GM13976 (cell line): ENCODE measurements at regions not wholly inside any gene's neighbourhood (a gene's known extent, or its start where the extent isn't known, plus 50 kb on each side); places are given as distances from the start of the nearest gene placed in this dataset.

Experiments
- DNase-seq: peaks from one replicate; pipeline ENCODE4 v3.0.0; 2012; ENCODE audit warnings: low spot score
- in situ Hi-C: fragments of 300-500 bp; cut with MboI; formaldehyde crosslinking; loops from one replicate; pipeline ENCODE4 v1.12.0; 2022; ENCODE audit warnings: low sequenced_read_pairs, mixed read lengths, inconsistent platforms; ENCODE audit not compliant: unreplicated experiment
- TF ChIP-seq, protein P1 (sequence below): IDR thresholded peaks from 2 replicates; pipeline ENCODE4 v1.5.1; 2012; ENCODE audit warnings: borderline replicate concordance, mild to moderate bottlenecking; ENCODE audit not compliant: insufficient read depth; ENCODE audit errors: extremely low read depth, missing control alignments, control extremely low read depth

DNA sequence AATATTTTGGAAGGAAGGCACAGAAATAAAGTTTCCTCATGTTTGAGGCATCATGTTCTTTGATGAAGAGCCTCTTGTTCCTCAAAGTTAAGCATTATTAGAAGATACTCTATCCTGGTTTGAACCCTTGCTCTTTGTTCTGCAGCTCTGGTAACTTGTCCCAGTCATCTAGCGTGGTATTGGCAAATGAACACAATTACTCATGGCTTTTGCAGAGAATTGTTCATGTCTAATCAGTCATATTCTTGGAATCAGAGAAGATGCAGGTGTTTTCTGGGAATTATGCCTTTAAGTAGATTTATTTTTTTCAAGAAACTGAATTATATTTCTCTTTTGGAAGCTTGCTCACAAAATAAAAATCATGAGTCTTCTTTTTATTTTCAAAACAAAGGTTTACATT lies 52.9 kb upstream of the HPGDS start:
- TF ChIP-seq, protein P1, sequence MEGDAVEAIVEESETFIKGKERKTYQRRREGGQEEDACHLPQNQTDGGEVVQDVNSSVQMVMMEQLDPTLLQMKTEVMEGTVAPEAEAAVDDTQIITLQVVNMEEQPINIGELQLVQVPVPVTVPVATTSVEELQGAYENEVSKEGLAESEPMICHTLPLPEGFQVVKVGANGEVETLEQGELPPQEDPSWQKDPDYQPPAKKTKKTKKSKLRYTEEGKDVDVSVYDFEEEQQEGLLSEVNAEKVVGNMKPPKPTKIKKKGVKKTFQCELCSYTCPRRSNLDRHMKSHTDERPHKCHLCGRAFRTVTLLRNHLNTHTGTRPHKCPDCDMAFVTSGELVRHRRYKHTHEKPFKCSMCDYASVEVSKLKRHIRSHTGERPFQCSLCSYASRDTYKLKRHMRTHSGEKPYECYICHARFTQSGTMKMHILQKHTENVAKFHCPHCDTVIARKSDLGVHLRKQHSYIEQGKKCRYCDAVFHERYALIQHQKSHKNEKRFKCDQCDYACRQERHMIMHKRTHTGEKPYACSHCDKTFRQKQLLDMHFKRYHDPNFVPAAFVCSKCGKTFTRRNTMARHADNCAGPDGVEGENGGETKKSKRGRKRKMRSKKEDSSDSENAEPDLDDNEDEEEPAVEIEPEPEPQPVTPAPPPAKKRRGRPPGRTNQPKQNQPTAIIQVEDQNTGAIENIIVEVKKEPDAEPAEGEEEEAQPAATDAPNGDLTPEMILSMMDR = no peak
- in situ Hi-C loops = loop anchor here (10.0 kb wide), 1 partner anchor 91 kb away; no protein-coding TSS in a partner anchor
- no peak for DNase-seq

DNA sequence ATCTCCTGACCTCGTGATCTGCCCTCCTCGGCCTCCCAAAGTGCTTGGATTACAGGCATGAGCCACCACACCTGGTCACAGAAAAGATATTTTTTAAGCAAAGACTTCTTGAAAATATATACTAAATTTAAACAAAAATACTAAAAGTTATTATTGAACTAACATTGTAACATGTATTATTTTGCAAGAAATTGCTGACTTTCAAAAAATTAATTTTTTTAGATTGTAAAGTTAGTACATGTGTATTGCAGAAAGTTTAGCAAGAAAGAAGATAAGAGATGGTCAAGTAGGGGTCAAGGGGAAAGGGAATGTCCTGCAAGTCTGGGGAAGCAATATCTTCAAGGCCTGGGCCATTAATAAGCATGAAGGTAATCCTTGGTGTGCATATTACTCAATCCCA lies 54.3 kb upstream of the HPGDS start:
- in situ Hi-C loops = loop anchor here (10.0 kb wide), 1 partner anchor 92 kb away; no protein-coding TSS in a partner anchor
- DNase-seq = no peak
- TF ChIP-seq, protein P1 = no peak

DNA sequence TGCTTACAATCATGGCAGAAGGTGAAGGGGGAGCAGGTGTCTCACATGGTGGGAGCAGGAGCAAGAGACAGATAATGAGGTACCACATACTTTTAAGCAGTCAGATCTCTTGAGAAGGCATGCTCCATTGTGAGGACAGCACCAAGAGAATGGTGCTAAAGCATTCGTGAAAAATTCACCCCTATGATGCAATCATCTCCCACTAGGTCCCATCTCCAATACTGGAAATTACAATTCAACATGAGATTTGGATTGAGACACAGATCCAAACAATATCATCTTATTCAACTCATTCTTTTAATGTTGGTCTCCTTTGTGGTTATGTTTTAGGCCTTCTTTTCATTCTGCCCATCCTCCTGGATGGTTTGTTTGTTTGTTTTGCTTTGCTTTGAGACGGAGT lies 54.1 kb upstream of the PDLIM5 start:
- TF ChIP-seq, protein P1 = no peak
- no peak for DNase-seq
- in situ Hi-C loops = loop anchor here (10.0 kb wide), 1 partner anchor 93 kb away; no protein-coding TSS in a partner anchor

DNA sequence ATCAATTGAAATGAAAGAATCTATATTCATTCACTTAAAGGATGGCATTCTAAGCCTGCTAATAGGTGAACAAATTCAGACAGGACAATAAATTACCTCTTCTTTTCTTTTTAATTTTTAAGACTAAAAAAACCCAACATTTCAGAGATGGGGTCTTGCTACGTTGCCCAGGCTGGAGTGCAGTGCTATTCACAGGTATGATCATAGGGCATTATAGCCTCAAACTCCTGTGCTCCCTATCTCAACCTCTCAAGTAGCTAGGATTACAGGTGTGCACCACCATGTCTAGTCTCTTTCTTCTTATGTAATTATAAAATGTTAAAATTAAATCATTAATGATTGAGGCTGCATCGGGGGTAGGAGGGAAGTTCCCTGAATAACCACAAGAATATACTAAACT lies 52.5 kb upstream of the PDLIM5 start:
- no peak for DNase-seq
- in situ Hi-C loops = loop anchor here (10.0 kb wide), 1 partner anchor 94 kb away; no protein-coding TSS in a partner anchor
- TF ChIP-seq, protein P1 = no peak

DNA sequence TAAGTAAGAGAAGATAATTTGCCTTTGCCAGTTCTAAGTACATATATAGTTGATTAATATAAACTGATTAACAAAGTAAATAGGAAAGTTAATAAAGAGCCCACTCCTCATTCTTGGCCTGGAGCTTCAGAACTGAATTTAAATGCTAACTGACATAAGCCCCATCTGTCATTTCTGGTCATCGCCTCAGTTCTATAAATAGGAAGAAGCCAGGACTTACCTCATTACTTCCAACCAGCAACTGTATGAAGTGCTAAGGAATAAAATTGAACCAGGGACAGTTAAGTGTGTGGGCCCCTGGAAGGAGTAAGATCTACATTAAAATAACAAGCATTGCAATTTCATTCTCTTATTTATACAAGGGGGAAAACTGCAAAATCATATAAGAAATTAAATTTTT lies 52.0 kb upstream of the PDLIM5 start:
- no peak for DNase-seq
- in situ Hi-C loops = loop anchor here (10.0 kb wide), 1 partner anchor 95 kb away; no protein-coding TSS in a partner anchor
- TF ChIP-seq, protein P1 = no peak

DNA sequence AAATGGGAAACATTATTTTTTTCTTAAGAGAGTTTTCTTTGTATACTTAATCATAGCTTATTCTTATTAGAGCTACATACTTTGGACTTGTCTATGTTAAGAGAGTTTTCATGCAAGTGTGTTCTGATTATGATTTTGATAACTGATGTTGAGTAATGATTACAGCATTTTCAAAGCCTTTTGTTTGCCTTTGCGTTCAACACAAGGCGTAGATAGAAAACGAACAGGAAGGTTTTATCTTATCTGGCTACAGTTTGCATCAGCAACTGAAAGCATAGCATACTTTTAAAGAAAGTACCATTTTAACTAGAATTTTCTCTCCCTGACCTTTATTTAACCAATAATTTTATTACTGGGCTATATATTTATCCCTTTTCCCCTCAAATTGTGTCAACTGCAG lies 51.6 kb upstream of the PDLIM5 start:
- no peak for DNase-seq
- in situ Hi-C loops = no loop called here
- TF ChIP-seq, protein P1 = no peak
